CD14-positive monocyte (primary cell): ENCODE measurements at regions not wholly inside any gene's neighbourhood (a gene's known extent, or its start where the extent isn't known, plus 50 kb on each side); places are given as distances from the start of the nearest gene placed in this dataset.

Experiments used
- DNase-seq, 3 donors: peaks; one replicate each; pipeline ENCODE4 v3.0.0-alpha.2; 2011 to 2022
- H2AFZ ChIP-seq: 2 replicates; pipeline ENCODE4 v1.6.0; 2012; ENCODE audit warnings: mild to moderate bottlenecking, low read depth, low read length, inconsistent platforms; ENCODE audit not compliant: insufficient read depth, poor library complexity, severe bottlenecking
- H3K27ac ChIP-seq, 2 donors: 1 replicate in 1 of 2; 2 replicates in 1 of 2; pipeline ENCODE4 v1.5.1; 2012 to 2013; ENCODE audit warnings: low read length in 2 of 2, control low read depth in 1 of 2, inconsistent platforms in 1 of 2, low read depth in 1 of 2, mild to moderate bottlenecking in 1 of 2
- H3K27me3 ChIP-seq, 2 donors: one replicate each; pipeline versions ENCODE4 v1.6.0 to v1.6.1; 2011 to 2013; ENCODE audit warnings: low read length in 2 of 2; ENCODE audit not compliant: control insufficient read depth in 2 of 2, insufficient read depth in 2 of 2
- H3K36me3 ChIP-seq, 2 donors: replicated peaks in 1 of 2; 1 replicate in 1 of 2; 2 replicates in 1 of 2; pipeline versions ENCODE4 v1.5.1 to v1.6.1; 2012 to 2013; ENCODE audit warnings: low read length in 2 of 2, control low read depth in 1 of 2, inconsistent platforms in 1 of 2, mild to moderate bottlenecking in 1 of 2; ENCODE audit not compliant: insufficient read depth in 2 of 2, control insufficient read depth in 1 of 2
- H3K4me1 ChIP-seq, 2 donors: 1 replicate in 1 of 2; 2 replicates in 1 of 2; pipeline versions ENCODE4 v1.5.1 to v1.6.1; 2012 to 2013; ENCODE audit warnings: low read length in 2 of 2, control low read depth in 1 of 2, inconsistent platforms in 1 of 2, mild to moderate bottlenecking in 1 of 2, moderate library complexity in 1 of 2; ENCODE audit not compliant: insufficient read depth in 2 of 2, control insufficient read depth in 1 of 2
- H3K4me2 ChIP-seq: replicated peaks from 2 replicates; pipeline ENCODE3; 2012; ENCODE audit warnings: low read length, moderate library complexity, mild to moderate bottlenecking; ENCODE audit not compliant: poor library complexity, severe bottlenecking; ENCODE audit errors: extremely low read depth
- H3K4me3 ChIP-seq, 3 experiments: fragments of 200-600 bp in 1 of 3; sonication (generic) in 1 of 3; replicated peaks in 1 of 3; 1 replicate in 2 of 3; 2 replicates in 1 of 3; pipeline ENCODE4 v1.5.1; 2011 to 2013; ENCODE audit warnings: low read length in 3 of 3, mild to moderate bottlenecking in 3 of 3, control low read depth in 2 of 3, low read depth in 2 of 3, inconsistent platforms in 1 of 3, moderate library complexity in 1 of 3
- H3K79me2 ChIP-seq: 2 replicates; pipeline ENCODE4 v1.6.0; 2012; ENCODE audit warnings: mild to moderate bottlenecking, control low read depth, inconsistent platforms, low read length, moderate library complexity; ENCODE audit not compliant: insufficient read depth
- H3K9ac ChIP-seq: 2 replicates; pipeline ENCODE4 v1.6.0; 2017; ENCODE audit warnings: low read length, mild to moderate bottlenecking; ENCODE audit not compliant: insufficient read depth, poor library complexity, severe bottlenecking
- H3K9me3 ChIP-seq, 2 donors: replicated peaks in 1 of 2; 1 replicate in 1 of 2; 2 replicates in 1 of 2; pipeline versions ENCODE4 v1.5.1 to v1.6.1; 2012 to 2013; ENCODE audit warnings: low read length in 2 of 2, control low read depth in 1 of 2; ENCODE audit not compliant: control insufficient read depth in 1 of 2, insufficient read depth in 1 of 2
- H4K20me1 ChIP-seq: 2 replicates; pipeline ENCODE4 v1.6.0; 2012; ENCODE audit warnings: mild to moderate bottlenecking, low read length, control low read depth, moderate library complexity; ENCODE audit not compliant: insufficient read depth
- H3K27ac Mint-ChIP-seq, 7 donors: one replicate each; pipeline ENCODE4 v1.8.0; 2020; ENCODE audit warnings: mild to moderate bottlenecking in 7 of 7, mixed read lengths in 7 of 7, moderate library complexity in 6 of 7, inconsistent platforms in 2 of 7
- H3K27me3 Mint-ChIP-seq, 3 donors: one replicate each; pipeline ENCODE4 v1.8.0; 2021 to 2022; ENCODE audit warnings: low read depth in 3 of 3, mild to moderate bottlenecking in 3 of 3, mixed read lengths in 3 of 3, moderate library complexity in 3 of 3, inconsistent platforms in 1 of 3
- H3K36me3 Mint-ChIP-seq, 2 donors: one replicate each; pipeline ENCODE4 v1.8.0; 2020; ENCODE audit warnings: mixed read lengths in 2 of 2, inconsistent platforms in 1 of 2, mild to moderate bottlenecking in 1 of 2
- H3K4me1 Mint-ChIP-seq: one replicate; pipeline ENCODE4 v1.8.0; 2020; ENCODE audit warnings: mild to moderate bottlenecking, mixed read lengths
- H3K4me3 Mint-ChIP-seq, 2 donors: one replicate each; pipeline ENCODE4 v1.8.0; 2020; ENCODE audit warnings: mild to moderate bottlenecking in 2 of 2, mixed read lengths in 2 of 2, moderate library complexity in 1 of 2
- H3K9me3 Mint-ChIP-seq, 7 donors: one replicate each; pipeline ENCODE4 v1.8.0; 2020 to 2022; ENCODE audit warnings: mixed read lengths in 7 of 7, mild to moderate bottlenecking in 6 of 7, moderate library complexity in 6 of 7, inconsistent platforms in 2 of 7
- WGBS: methylation state at CpG from one replicate; pipeline ENCODE4 v1.1.5; 2013; ENCODE audit warnings: missing lambda C conversion rate; ENCODE audit not compliant: insufficient coverage; 5-methylcytosine and 5-hydroxymethylcytosine counted together
- intact Hi-C, 2 donors: fragments of 100-400 bp; cut with micrococcal nuclease; formaldehyde crosslinking; loops; one replicate each; pipeline versions ENCODE4 v1.15.0 to v1.15.1; 2023
- TF ChIP-seq, protein P1 (sequence below): fragments of 200-600 bp; IDR thresholded peaks from one replicate; pipeline ENCODE4 v1.8.0; 2022; ENCODE audit warnings: antibody characterized with exemption, mild to moderate bottlenecking

- intact Hi-C loops, result no loop called here
- TF ChIP-seq, protein P1, sequence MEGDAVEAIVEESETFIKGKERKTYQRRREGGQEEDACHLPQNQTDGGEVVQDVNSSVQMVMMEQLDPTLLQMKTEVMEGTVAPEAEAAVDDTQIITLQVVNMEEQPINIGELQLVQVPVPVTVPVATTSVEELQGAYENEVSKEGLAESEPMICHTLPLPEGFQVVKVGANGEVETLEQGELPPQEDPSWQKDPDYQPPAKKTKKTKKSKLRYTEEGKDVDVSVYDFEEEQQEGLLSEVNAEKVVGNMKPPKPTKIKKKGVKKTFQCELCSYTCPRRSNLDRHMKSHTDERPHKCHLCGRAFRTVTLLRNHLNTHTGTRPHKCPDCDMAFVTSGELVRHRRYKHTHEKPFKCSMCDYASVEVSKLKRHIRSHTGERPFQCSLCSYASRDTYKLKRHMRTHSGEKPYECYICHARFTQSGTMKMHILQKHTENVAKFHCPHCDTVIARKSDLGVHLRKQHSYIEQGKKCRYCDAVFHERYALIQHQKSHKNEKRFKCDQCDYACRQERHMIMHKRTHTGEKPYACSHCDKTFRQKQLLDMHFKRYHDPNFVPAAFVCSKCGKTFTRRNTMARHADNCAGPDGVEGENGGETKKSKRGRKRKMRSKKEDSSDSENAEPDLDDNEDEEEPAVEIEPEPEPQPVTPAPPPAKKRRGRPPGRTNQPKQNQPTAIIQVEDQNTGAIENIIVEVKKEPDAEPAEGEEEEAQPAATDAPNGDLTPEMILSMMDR, result no peak
- no peak overlapping the region for H3K27ac ChIP-seq
- H3K9ac ChIP-seq, result no peak overlapping the region
- Mint-ChIP-seq H3K27ac (no peak overlapping the region), H3K4me3 (no peak overlapping the region), H3K4me1 (no peaks in the 10 kb centered on the region), H3K36me3 (no peaks in the 10 kb centered on the region), H3K27me3 (no peaks in the 10 kb centered on the region), H3K9me3 (peaks cover 0 to 21% (median 4%) of the 10 kb centered on the region in 7 donors)
- no peaks in the 10 kb centered on the region for H4K20me1 ChIP-seq
- no peaks in the 10 kb centered on the region for H3K36me3 ChIP-seq
- H3K4me3 ChIP-seq, result no peak overlapping the region
- H3K9me3 ChIP-seq, result peaks cover 14 to 15% of the 10 kb centered on the region in 2 donors
- no peaks in the 10 kb centered on the region for H3K4me1 ChIP-seq
- H3K4me2 ChIP-seq, result no peak overlapping the region
- DNase-seq, result no peak
- H3K27me3 ChIP-seq, result no peaks in the 10 kb centered on the region
- H2AFZ ChIP-seq, result no peak overlapping the region
- no peaks in the 10 kb centered on the region for H3K79me2 ChIP-seq
Measured at GRCh38 chr5:145260670-145261069, 574.5 kb downstream of the PRELID2 start.

DNA sequence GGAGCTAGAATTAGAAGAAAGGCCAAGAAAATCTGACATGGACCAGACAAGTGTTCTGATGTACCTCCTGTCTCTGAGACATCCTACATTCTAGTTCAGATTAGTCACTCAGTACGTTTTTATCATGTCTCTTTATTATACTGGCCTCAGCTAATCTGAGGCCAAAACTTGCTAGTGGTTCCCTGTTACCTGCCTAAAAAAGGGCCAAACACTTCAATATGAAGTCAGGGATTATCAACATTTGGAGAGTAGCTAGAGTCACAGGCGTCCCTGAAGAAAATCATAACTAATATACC, 587.4 kb downstream of the PRELID2 start:
- Histone ChIP-seq H4K20me1 (no peaks in the 10 kb centered on the region), H3K4me3 (no peak overlapping the region), H3K9me3 (no peaks in the 10 kb centered on the region), H3K36me3 (no peaks in the 10 kb centered on the region), H2AFZ (no peak overlapping the region), H3K27ac (no peak overlapping the region), H3K4me2 (no peak overlapping the region), H3K27me3 (no peaks in the 10 kb centered on the region), H3K9ac (no peak overlapping the region), H3K4me1 (no peaks in the 10 kb centered on the region), H3K79me2 (no peaks in the 10 kb centered on the region)
- Mint-ChIP-seq H3K36me3 (no peaks in the 10 kb centered on the region), H3K4me1 (no peaks in the 10 kb centered on the region), H3K27me3 (no peaks in the 10 kb centered on the region), H3K27ac (no peak overlapping the region), H3K9me3 (peaks cover 0 to 3% (median 0%) of the 10 kb centered on the region in 7 donors), H3K4me3 (no peak overlapping the region)
- 83% methylated on average over 1 of the region's 2 CpGs for WGBS
- intact Hi-C loops, result no loop called here
- no peak for DNase-seq
- TF ChIP-seq, protein P1, result no peak
